COLO668 (cell line): ENCODE measurements at regions not wholly inside any gene's neighbourhood (a gene's known extent, or its start where the extent isn't known, plus 50 kb on each side); places are given as distances from the start of the nearest gene placed in this dataset.
"Not testable (repeated sequence)": the region's sequence is repeated elsewhere in the genome, so short reads cannot be mapped to it uniquely, and the experiment has no call there.

Experiments used
- DNase-seq: peaks from one replicate; lab custom pipeline; 2025; ENCODE audit not compliant: unreplicated experiment; lab: John Stamatoyannopoulos, UW

GRCh38 chr6:115811541-115811940, 249.2 kb downstream of the FRK start:
- DNase-seq = no peak

DNA sequence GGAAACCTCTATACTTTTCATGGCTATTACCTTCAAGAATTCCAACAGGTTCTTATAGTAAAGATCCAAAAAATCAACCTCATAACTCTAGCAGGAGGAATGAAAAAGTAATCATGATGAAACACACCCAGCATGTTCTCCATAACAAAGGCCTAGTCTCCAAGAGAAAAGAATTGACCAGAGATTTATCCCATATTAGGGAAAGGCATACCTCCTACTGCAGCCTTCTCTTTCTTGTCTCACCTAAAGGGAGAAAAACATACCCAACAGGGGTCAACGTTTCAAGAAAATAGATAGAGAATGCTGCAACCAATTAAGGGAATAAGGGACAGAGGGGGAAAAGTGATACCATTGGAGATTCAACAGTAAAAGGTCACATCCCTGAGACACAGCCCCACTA, 262.5 kb downstream of the FRK start:
- no peak for DNase-seq

DNA sequence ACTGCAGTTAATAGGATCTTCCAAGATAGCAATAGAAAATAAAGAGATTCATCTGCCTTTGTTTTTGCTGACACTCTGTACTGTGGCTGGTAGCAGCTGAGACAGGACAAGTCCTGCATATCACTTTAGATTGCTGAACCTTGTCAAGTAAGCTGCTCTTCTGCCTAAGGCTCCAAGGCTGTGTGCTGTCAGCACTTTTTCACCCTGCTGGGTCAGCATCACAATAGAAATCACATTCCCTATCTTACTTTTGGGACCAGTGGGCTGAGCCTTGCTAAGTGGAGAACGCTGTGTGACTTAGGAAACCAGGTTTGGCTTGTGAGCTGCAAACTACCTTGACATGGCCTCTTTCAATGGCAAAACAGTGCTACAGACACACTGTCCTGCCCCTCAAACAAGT, 263.9 kb downstream of the FRK start:
- DNase-seq = no peak

DNA sequence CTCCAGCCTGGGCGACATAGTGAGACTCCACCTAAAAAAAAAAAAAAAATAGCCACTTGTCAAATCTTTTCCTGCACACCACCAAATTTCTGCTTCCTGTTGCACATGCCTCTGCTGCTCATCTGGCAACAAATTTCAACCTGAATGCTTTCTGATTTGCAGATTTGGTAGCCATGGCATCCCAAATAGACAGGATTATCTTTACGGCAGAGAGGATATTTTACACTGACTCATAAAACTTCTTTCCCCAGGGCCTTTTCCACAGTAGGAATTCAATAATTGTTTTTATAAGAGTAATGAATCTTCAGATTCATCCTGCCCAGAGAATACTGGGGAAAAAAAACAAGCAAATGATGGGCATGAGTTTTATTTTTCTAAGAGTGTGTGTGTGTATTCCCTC, 264.6 kb downstream of the FRK start:
- DNase-seq = no peak

- DNase-seq = no peak
Measured at GRCh38 chr6:115783402-115784061, 277.2 kb downstream of the FRK start.

GRCh38 chr6:115782612-115783011, 278.1 kb downstream of the FRK start:
- DNase-seq = no peak

- DNase-seq = no peak
Measured at GRCh38 chr6:115773741-115774140, 286.9 kb downstream of the FRK start.

DNA sequence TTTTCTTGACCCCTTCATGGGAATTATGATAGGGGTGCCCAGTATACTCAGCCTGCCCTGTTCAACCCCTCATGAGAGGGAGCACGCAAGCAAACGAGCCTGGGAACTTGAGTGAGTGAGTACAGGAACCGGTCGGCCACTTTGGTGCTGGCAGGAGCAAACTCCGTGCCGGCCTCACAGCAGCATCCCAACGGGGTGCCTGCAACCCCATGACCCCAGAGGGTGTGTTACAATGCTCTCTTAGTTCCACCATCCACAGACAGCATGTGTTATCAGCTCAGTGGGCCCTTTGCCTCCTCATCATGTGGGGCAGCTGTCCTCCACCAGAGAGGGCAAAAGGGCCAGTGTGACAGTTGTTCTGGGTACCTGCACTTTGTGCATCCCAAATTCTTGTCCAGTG, 289.8 kb downstream of the FRK start:
- no peak for DNase-seq

- no peak for DNase-seq
Measured at GRCh38 chr6:115768500-115768899, 292.2 kb downstream of the FRK start.

- DNase-seq = no peak
Measured at GRCh38 chr6:115767931-115768330, 292.8 kb downstream of the FRK start.

DNA sequence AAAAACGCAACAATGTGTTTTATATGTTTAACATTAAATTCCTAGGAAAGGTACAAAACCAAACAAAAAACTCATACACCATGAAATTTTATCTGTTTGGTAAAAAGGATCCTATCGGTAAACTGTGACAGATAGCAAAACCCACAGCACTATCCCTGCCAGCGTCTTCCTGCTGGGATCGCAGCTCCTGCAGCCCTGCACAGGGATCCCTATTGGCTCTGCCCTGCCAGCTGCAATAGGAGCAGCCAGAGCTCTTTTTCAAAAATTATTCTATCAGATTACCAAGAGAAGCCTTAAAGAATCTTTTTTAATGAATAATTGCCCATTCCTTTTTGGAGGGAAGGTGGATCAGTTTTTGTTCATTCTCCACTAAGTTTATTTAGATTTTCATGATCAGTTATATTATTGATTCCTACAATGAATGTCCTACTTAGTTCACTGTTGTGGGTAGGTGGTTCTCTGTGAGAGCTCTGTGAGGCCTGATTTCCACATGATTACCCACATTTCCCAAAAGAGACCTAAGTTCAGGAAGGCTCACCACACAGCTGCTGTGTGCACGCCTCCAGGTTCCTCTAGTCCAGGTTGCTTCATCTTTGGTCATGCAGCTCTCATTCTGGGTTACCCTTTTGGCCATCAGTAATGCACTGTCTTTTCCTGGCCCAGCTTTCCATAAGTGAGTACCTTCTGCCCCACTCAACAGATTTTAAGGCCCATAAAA, 293.8 kb downstream of the FRK start:
- DNase-seq = no peak

GRCh38 chr6:115765966-115766365, 294.7 kb downstream of the FRK start:
- DNase-seq = no peak

GRCh38 chr6:115759051-115759450, 301.6 kb downstream of the FRK start:
- no peak for DNase-seq

- DNase-seq = no peak
Measured at GRCh38 chr6:115753446-115753845, 307.2 kb downstream of the FRK start.

DNA sequence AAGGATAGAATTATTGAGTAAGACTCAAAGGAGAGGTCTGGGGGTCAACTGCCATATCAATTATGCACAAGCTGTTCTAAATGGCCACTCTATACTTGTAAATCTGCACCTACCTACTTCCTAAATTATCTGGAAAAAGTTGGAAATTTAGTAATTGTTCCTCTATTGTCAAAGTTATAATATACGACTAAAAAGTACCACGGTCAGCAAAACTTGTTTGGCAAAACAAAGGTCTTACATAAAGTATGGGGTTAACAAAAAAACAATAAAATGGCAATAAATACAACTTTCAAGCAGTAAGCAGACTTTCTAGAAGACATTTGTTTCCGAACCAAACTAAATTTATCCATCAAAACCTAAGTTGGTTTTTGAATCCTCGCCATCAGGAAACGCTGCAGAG, 309.7 kb downstream of the FRK start:
- DNase-seq = no peak

DNA sequence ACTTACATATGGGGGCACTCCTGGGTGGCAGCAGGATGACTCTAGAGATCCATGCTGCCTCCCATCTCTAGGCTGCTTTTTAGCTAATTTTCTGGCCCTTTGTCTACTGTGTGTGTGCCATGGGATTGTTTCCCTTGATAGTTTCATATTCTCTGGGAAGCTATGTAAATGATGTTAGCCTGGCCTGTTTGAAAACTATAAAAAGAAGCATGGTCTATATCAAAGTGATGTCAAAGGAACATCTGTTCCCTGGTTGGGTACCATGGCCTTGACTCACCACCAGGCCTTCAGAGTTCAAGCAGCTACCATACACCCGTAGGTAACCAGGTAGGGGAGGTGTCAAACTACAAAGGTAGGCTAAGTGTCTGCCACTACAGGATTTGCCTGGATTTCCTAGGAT, 310.4 kb downstream of the FRK start:
- no peak for DNase-seq

DNA sequence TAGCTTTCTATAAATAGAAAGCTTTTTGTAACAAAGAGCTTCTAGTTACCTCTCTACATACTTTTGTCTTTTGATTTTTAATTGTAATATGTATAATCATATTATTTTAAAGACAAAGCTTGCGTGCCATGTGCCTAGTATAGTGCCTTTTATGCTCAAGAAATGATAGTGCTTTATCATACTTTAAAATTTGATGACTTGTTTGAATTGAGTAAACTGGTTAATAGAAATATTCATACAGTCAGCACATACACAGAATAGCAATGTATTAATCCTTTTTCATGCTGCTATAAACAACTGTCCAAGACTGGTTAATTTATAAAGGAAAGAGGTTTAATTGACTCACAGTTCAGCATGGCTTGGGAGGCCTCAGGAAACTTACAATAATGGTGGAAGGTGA, 313.0 kb downstream of the FRK start:
- DNase-seq = no peak

DNA sequence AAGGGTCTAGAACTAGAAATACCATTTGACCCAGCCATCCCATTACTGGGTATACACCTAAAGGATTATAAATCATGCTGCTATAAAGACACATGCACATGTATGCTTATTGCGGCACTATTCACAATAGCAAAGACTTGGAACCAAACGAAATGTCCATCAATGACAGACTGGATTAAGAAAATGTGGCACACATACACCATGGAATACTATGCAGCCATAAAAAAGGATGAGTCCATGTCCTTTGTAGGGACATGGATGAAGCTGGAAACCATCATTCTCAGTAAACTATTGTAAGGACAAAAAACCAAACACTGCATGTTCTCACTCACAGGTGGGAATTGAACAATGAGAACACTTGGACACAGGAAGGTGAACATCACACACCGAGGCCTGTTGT, 314.1 kb downstream of the FRK start:
- not testable (repeated sequence) for DNase-seq

GRCh38 chr6:115740907-115741306, 319.8 kb downstream of the FRK start:
- DNase-seq = no peak

DNA sequence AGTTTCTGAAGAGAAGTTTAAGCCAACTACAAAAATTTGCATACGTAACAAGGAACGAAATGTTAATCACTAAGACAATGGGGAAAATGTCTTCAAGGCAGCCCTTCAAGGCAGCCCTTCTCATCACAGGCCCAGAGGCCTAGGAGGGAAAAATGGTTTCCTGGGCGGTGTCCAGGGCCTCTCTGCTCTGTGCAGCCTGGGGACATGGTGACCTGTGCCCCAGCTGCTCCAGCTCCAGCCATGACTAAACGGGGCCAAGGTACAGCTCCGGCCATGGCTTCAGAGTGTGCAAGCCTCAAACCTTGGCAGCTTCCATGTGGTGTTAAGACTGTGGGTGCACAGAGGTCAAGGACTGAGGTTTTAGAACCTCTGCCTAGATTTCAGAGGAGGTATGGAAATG, 325.1 kb downstream of the FRK start:
- no peak for DNase-seq

DNA sequence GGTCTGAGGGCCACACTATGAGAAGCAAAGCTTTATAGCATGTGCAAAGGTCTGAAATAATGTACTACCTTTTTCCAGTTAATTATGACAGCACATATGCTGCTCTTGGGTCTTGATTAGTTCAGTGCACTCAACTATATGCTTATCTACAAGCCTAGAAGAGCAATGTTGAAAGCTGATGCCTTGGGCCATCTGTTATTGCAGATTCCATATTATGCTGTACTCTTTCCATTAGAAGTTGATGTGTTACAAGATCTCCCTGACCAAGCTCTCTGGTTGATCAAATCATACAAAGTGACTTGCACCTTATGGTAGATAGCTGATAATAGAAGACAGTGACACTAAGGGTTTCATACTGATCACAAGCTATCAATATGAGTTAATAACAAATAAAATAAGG, 327.3 kb downstream of the FRK start:
- no peak for DNase-seq

GRCh38 chr6:115729036-115729435, 331.7 kb downstream of the FRK start:
- DNase-seq = no peak

DNA sequence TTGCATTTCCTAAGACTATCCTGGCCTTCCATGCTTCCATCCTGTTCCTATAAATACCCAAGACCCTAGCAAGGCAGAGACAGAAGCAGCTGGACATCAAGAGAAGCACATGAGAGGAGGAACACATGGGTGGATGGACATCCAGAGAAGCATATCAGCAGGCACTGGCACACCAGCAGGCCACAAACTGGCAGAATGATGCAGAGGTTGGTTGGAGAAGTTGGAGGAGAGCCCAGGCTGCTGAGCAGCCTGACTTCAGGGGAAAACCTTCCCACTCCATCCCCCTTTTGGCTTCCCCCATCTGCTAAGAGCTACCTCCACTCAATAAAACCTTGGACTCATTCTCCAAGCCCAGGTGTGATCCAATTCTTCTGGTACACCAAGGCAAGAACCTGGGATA, 332.5 kb downstream of the FRK start:
- no peak for DNase-seq
